Vagina (tissue), 2 donors: ENCODE measurements at regions not wholly inside any gene's neighbourhood (a gene's known extent, or its start where the extent isn't known, plus 50 kb on each side); places are given as distances from the start of the nearest gene placed in this dataset.
A peak's percentile ranks its signal among the peaks of the same experiment; 100 is the strongest.

Source experiments
- DNase-seq, 2 donors: peaks; one replicate each; pipeline ENCODE4 v3.0.0-alpha.2; 2017; ENCODE audit errors: extremely low spot score in 2 of 2
- H3K27ac ChIP-seq: fragments of 200-600 bp; sonication (generic); one replicate; pipeline ENCODE4 v1.5.1; 2019
- H3K27me3 ChIP-seq: fragments of 200-600 bp; sonication (generic); one replicate; pipeline ENCODE4 v1.5.1; 2019
- H3K36me3 ChIP-seq, 2 donors: fragments of 200-600 bp; sonication (generic); one replicate each; pipeline ENCODE4 v1.5.1; 2017 to 2019
- H3K4me1 ChIP-seq: fragments of 200-600 bp; sonication (generic); one replicate; pipeline ENCODE4 v1.5.1; 2019
- H3K4me3 ChIP-seq, 2 donors: fragments of 200-600 bp; sonication (generic); 1 replicate in 1 of 2; 2 replicates in 1 of 2; pipeline ENCODE4 v1.5.1; 2016 to 2019
- H3K9me3 ChIP-seq: fragments of 200-600 bp; sonication (generic); one replicate; pipeline ENCODE4 v1.5.1; 2019
- CTCF ChIP-seq, 3 experiments: fragments of 450-650 bp in 2 of 3; fragments of 200-600 bp in 1 of 3; sonication (generic) in 1 of 3; IDR thresholded peaks; one replicate each; pipeline ENCODE4 v1.5.1; 2017 to 2019; ENCODE audit warnings: antibody characterized with exemption in 3 of 3, mild to moderate bottlenecking in 2 of 3, moderate library complexity in 2 of 3
- POLR2A ChIP-seq, 2 donors: fragments of 450-650 bp; IDR thresholded peaks; one replicate each; pipeline ENCODE4 v1.6.1; 2017; ENCODE audit warnings: antibody characterized with exemption in 2 of 2, mild to moderate bottlenecking in 2 of 2, moderate library complexity in 2 of 2
- POLR2AphosphoS5 ChIP-seq, 2 donors: sonication (generic); formaldehyde crosslinking; IDR thresholded peaks; one replicate each; pipeline ENCODE4 v1.9.0; 2017; ENCODE audit warnings: antibody characterized with exemption in 2 of 2, mild to moderate bottlenecking in 2 of 2, low read depth in 1 of 2; ENCODE audit not compliant: insufficient read depth in 1 of 2
- intact Hi-C: fragments of 100-400 bp; cut with DNase I; formaldehyde crosslinking; loops from one replicate; pipeline ENCODE4 v1.15.1; 2023

GRCh38 chr19:34096020-34096915 is 76.0 kb upstream of the LSM14A start:
- H3K27ac ChIP-seq: no peak overlapping the region
- no peak for DNase-seq
- H3K4me1 ChIP-seq: peaks cover 3% of the 10 kb centered on the region
- H3K9me3 ChIP-seq: no peaks in the 10 kb centered on the region
- no peaks in the 10 kb centered on the region for H3K27me3 ChIP-seq
- no peaks in the 10 kb centered on the region for H3K36me3 ChIP-seq
- peak in 2 of 3 experiments; percentile 59 to 60 for TF ChIP-seq CTCF (IDR thresholded peaks at IDR 0.05)
- TF ChIP-seq POLR2AphosphoS5 (IDR thresholded peaks at IDR 0.05; ENCODE audit: insufficient read depth in 1 of 2, low read depth in 1 of 2): no peak
- TF ChIP-seq POLR2A (IDR thresholded peaks at IDR 0.05): no peak
- no peak overlapping the region for H3K4me3 ChIP-seq
- intact Hi-C loops: loop anchor here (5.0 kb wide), 1 partner anchor 319 kb away; no protein-coding TSS in a partner anchor

- DNase-seq: no peak
- TF ChIP-seq CTCF (IDR thresholded peaks at IDR 0.05): no peak
- no peaks in the 10 kb centered on the region for H3K36me3 ChIP-seq
- H3K4me1 ChIP-seq: no peaks in the 10 kb centered on the region
- no peak overlapping the region for H3K27ac ChIP-seq
- H3K4me3 ChIP-seq: no peak overlapping the region
- H3K9me3 ChIP-seq: no peaks in the 10 kb centered on the region
- H3K27me3 ChIP-seq: no peaks in the 10 kb centered on the region
- intact Hi-C loops: no loop called here
Measured at GRCh38 chr19:34104096-34104495, 68.2 kb upstream of the LSM14A start.

GRCh38 chr19:34104557-34104956 is 67.7 kb upstream of the LSM14A start:
- no peaks in the 10 kb centered on the region for H3K4me1 ChIP-seq
- no peaks in the 10 kb centered on the region for H3K27me3 ChIP-seq
- H3K9me3 ChIP-seq: no peaks in the 10 kb centered on the region
- no peak for DNase-seq
- intact Hi-C loops: no loop called here
- no peak for TF ChIP-seq POLR2A (IDR thresholded peaks at IDR 0.05)
- TF ChIP-seq POLR2AphosphoS5 (IDR thresholded peaks at IDR 0.05; ENCODE audit: insufficient read depth in 1 of 2, low read depth in 1 of 2): no peak
- no peak for TF ChIP-seq CTCF (IDR thresholded peaks at IDR 0.05)
- H3K36me3 ChIP-seq: no peaks in the 10 kb centered on the region
- H3K27ac ChIP-seq: no peak overlapping the region
- H3K4me3 ChIP-seq: no peak overlapping the region

- intact Hi-C loops: no loop called here
- Histone ChIP-seq H3K36me3 (no peaks in the 10 kb centered on the region), H3K4me3 (no peak overlapping the region), H3K4me1 (no peaks in the 10 kb centered on the region), H3K27me3 (no peaks in the 10 kb centered on the region), H3K9me3 (no peaks in the 10 kb centered on the region), H3K27ac (no peak overlapping the region)
- TF ChIP-seq POLR2A (IDR thresholded peaks at IDR 0.05) (no peak), CTCF (IDR thresholded peaks at IDR 0.05) (no peak), POLR2AphosphoS5 (IDR thresholded peaks at IDR 0.05; ENCODE audit: insufficient read depth in 1 of 2, low read depth in 1 of 2) (no peak)
- DNase-seq: no peak
Measured at GRCh38 chr19:34109596-34109995, 62.7 kb upstream of the LSM14A start.
